DMS53 treated with DMSO at 0.1 percent for 48 hours (cell line): ENCODE measurements at regions not wholly inside any gene's neighbourhood (a gene's known extent, or its start where the extent isn't known, plus 50 kb on each side); places are given as distances from the start of the nearest gene placed in this dataset.
"Not testable (repeated sequence)": the region's sequence is repeated elsewhere in the genome, so short reads cannot be mapped to it uniquely, and the experiment has no call there.

ENCODE experiments used
- DNase-seq: peaks from one replicate; lab custom pipeline; 2025; ENCODE audit not compliant: unreplicated experiment; lab: John Stamatoyannopoulos, UW

DNA sequence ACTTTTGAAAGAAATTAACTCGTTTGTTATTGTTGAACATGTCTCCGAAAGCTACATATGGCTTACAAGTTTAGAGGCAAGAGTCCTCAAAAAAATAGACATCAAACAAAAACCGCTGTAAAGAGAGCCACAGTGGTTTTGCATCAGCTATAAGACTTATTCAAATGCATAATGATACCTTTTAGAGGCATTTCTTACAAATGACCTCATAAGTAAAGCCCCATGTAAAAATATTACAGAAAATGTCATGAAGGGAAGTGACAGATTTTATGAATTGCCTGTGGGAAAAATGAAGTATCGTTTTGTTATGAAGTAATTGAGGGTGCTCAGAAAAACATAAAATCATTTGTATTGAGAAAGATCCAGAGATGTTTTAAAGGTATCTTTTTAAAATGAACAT, 598.0 kb downstream of the NXPH1 start:
- DNase-seq: no peak

DNA sequence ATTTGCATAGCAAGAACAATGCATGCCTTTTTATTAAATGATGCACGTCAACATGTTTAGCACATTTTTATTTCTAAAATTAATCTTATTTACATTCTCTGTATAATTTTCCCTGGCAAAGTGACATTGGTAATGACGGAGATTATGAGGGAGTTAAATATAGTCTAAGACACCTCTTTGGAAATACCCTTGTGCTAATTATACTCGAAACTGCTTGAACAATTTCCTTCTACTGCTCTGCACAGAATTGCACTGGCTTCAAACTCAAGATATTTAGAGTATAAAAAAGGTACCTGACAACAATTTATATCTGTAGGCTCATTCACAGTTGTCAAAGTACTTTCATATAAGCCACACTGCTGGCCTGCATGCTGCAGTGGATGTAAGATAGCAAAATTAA, 602.7 kb downstream of the NXPH1 start:
- DNase-seq: no peak

DNA sequence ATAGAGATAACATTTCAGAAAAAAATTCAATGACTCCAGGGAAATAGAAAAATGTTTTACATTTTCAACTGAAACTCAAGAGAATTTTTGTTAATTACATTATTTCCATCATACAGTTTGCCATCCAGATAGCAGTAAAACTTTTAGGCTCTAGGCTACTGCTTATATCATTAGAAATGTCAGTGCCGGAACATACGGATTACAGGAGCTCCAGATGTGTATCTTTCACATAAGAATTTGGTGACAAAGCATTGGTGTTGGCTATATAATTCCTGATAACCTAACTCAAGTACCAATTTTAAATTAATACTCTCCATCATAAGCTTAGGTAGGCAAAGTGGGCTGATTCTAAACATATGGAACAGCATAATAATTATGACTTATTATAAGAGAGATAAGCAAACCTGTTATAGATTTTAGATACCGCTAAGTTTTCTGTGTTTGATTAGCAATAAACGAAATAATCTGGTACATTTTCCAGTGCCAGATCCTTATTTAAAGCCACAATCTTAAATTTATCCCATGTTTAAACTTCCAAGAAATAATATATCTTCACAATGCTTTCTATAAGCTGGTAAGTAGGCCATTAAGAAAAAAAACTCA, 637.9 kb downstream of the NXPH1 start:
- DNase-seq: no peak

GRCh38 chr7:9075774-9076173, 642.4 kb downstream of the NXPH1 start:
- not testable (repeated sequence) for DNase-seq

GRCh38 chr7:9082203-9082602, 648.8 kb downstream of the NXPH1 start:
- DNase-seq: no peak

GRCh38 chr7:9083837-9084236, 650.4 kb downstream of the NXPH1 start:
- no peak for DNase-seq

- DNase-seq: peak; percentile 18
Measured at GRCh38 chr7:9091282-9091681, 657.9 kb downstream of the NXPH1 start.

GRCh38 chr7:9097565-9098060, 664.2 kb downstream of the NXPH1 start:
- DNase-seq: no peak

GRCh38 chr7:9100289-9100688, 666.9 kb downstream of the NXPH1 start:
- no peak for DNase-seq

DNA sequence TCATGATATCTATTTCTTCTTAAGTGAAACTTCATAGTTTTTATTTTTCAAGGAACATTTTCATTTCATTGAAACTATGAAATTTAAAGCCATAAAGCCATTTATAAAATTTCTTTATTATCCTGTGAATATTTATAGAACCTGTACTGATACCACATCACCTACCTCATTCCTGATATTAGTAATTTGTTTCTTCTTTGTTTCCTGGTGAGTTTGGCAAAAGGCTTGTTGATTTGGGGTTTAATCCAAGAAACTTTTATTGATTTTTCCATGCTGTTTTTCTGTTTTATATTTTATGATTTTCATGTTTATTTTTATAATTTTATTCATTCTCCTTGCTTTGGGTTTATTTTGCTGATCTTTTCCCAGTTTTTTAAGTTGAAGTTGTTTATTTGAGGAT, 669.4 kb downstream of the NXPH1 start:
- DNase-seq: no peak

DNA sequence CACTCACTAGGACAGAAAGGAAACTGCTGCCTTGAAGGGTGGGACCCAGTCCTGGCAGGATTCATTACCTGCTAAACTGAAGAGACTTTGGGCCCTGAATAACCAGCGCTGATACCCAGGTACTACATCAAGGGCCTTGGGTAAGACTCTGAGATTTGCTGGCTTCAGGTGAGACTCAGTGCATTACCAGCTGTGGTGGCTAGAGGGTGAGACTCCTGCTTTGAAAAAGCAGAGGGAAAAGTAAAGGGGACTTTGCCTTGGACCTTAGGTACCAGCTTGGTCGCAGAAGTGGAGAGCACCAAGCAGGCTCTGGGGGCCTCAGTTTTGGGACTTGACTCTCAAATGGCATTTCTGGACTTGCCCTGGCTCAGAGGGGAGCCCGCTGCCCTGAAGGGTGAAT, 673.3 kb downstream of the NXPH1 start:
- DNase-seq: no peak

DNA sequence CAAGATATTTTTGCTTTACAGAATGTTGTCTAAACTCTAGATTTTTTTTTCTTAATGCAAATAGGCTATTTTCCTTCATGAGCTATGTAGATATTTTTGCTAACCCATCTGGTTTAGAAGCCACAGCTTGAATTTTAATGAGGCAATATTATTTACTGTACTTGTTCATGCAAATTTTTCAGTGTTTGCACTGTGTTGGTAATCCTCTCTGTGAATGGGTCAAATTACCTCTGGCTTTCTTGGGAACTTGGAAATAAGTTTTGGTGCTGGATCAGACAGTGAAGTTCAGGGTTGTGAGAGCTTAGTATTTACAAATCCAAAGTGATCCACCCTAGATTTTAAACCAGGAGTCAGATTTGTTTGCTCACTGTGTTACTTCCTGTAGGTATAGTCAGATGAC, 686.9 kb downstream of the NXPH1 start:
- peak; percentile 20 for DNase-seq

DNA sequence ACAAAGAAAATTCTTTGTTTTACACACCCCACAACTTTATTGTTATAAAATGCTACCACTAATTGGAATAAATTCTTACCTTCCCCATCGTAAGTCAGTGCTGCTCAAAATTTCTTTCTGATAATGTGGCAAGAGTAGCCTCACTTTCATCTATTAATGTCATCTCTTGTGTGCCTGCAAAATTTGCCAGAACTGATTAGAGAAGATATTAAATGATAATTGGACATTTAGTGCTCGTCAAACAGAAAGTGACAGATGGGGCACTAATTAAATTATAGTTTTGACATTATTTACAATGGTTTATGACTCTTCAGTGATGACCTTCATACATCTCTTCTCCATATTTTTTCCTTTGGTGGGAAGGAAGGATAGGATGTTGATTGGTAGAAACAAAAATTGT, 690.9 kb downstream of the NXPH1 start:
- no peak for DNase-seq

DNA sequence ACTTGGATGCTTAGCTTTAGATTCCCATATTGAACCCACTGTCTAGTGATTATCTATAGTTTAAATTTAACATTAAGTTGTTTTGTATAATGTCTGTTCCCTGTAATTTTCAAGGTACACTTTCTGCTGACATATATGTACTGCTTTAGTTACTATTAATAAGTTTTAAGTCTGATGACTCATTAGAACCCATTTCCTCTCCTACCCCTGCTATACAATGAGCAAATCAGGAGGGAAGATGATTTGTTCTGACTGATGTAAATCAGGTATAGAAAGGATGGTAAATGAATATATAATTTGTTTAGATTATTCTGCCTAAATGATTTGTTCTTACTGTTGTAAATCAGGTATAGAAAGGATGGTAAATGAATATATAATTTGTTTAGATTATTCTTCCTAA, 691.8 kb downstream of the NXPH1 start:
- DNase-seq: no peak

GRCh38 chr7:9127901-9128300, 694.5 kb downstream of the NXPH1 start:
- DNase-seq: no peak

DNA sequence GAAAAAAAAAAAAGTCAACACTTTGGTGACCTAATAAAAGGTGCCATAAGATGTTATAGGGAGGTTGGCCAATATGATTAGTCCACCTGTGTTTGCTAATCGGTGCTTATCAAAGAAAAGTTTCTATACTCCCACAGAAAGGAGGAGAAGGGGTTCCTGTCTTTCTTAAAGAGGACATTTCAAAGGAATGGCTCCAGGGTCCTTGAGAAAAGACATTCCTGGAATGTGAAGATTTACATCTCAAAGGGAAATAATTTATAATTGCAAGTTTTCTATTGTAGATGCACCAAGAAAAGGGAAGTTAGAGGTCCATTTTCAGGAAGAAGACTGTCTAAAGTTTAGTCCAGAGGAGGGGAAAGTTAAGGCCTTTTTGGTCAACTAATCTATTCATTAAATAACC, 715.3 kb downstream of the NXPH1 start:
- no peak for DNase-seq

GRCh38 chr7:9149499-9150082, 716.2 kb downstream of the NXPH1 start:
- no peak for DNase-seq

- not testable (repeated sequence) for DNase-seq
Measured at GRCh38 chr7:9163691-9164090, 730.3 kb downstream of the NXPH1 start.

DNA sequence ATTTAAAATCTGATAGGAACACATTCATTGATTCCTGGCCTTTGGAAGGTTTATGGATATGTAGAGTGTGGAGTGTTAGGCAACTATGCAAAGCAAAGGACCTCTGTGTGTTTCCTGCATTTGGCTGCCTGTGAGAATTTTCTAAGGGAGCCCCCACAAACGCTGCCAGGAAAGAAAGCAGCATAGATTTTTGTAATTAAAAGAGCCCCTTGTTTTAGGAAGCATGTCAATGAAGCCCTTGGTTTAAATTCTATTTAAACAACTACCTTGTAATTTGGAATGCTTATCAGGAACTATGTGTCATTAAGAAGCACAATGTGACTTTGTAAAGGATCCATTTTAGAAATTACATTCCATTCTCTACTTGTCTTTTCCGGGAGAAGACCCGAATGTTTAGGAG, 742.5 kb downstream of the NXPH1 start:
- no peak for DNase-seq

GRCh38 chr7:9181356-9181755, 747.9 kb downstream of the NXPH1 start:
- no peak for DNase-seq

DNA sequence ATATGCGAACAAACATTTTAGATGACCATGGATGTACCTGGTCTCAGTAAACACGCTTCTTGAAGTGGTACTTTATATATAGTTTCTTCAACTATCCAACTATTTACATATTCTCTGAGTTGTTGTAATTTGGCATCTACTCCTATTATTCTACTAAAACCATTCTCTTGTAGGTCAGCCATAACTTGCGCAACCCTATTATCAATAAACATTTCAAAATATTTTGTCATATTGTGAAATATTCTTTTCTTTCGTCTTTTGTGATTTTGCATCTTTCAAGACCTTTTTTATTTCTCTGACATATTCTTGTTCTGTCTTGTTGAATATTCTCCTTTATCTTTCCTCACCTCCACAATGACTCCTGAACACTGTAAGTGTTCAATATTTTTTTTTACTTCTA, 753.3 kb downstream of the NXPH1 start:
- DNase-seq: no peak

- DNase-seq: no peak
Measured at GRCh38 chr7:9189703-9190102, 756.3 kb downstream of the NXPH1 start.

GRCh38 chr7:9192969-9193368, 759.6 kb downstream of the NXPH1 start:
- DNase-seq: no peak
